Neuronal stem cell (in vitro differentiated cells): ENCODE measurements at regions not wholly inside any gene's neighbourhood (a gene's known extent, or its start where the extent isn't known, plus 50 kb on each side); places are given as distances from the start of the nearest gene placed in this dataset.

Source experiments
- DNase-seq: peaks from one replicate; pipeline ENCODE4 v3.0.0-alpha.2; 2013; ENCODE audit warnings: low spot score
- H2AFZ ChIP-seq: one replicate; pipeline ENCODE4 v1.6.1; 2013; ENCODE audit warnings: mild to moderate bottlenecking, low read length, inconsistent platforms
- H2AK5ac ChIP-seq: 2 replicates; pipeline ENCODE4 v1.6.1; 2013; ENCODE audit warnings: low read depth, mild to moderate bottlenecking, inconsistent platforms, low read length, moderate library complexity, mixed read lengths
- H2BK120ac ChIP-seq: 2 replicates; pipeline ENCODE4 v1.6.1; 2013; ENCODE audit warnings: low read depth, mild to moderate bottlenecking, inconsistent platforms, low read length, moderate library complexity, mixed read lengths
- H2BK12ac ChIP-seq: one replicate; pipeline ENCODE4 v1.6.1; 2013; ENCODE audit warnings: low read length, inconsistent platforms
- H2BK15ac ChIP-seq: 2 replicates; pipeline ENCODE4 v1.6.1; 2013; ENCODE audit warnings: mild to moderate bottlenecking, low read length, inconsistent platforms, mixed read lengths
- H2BK5ac ChIP-seq: one replicate; pipeline ENCODE4 v1.6.1; 2013; ENCODE audit warnings: inconsistent platforms, mild to moderate bottlenecking, low read length, moderate library complexity
- H3K14ac ChIP-seq: one replicate; pipeline ENCODE4 v1.6.1; 2013; ENCODE audit warnings: low read length, inconsistent platforms
- H3K18ac ChIP-seq: 2 replicates; pipeline ENCODE4 v1.6.1; 2013; ENCODE audit warnings: low read length, inconsistent platforms
- H3K23ac ChIP-seq: 2 replicates; pipeline ENCODE4 v1.6.1; 2013; ENCODE audit warnings: low read depth, mild to moderate bottlenecking, mixed read lengths, low read length, inconsistent platforms; ENCODE audit not compliant: poor library complexity
- H3K27ac ChIP-seq: replicated peaks from 3 replicates; pipeline ENCODE4 v1.5.1; 2013; ENCODE audit warnings: low read length, inconsistent platforms
- H3K27me3 ChIP-seq, 3 experiments: 2 replicates each; pipeline ENCODE4 v1.6.1; 2013; ENCODE audit warnings: low read length in 3 of 3, mild to moderate bottlenecking in 2 of 3, inconsistent platforms in 1 of 3, low read depth in 1 of 3, mixed read lengths in 1 of 3, moderate library complexity in 1 of 3; ENCODE audit not compliant: control insufficient read depth in 3 of 3, insufficient read depth in 3 of 3
- H3K36me3 ChIP-seq, 2 donors: replicated peaks in 1 of 2; 2 replicates each; pipeline ENCODE4 v1.6.1; 2013; ENCODE audit warnings: low read length in 2 of 2; ENCODE audit not compliant: control insufficient read depth in 2 of 2, insufficient read depth in 2 of 2
- H3K4ac ChIP-seq: 2 replicates; pipeline ENCODE4 v1.6.1; 2013; ENCODE audit warnings: inconsistent platforms, mild to moderate bottlenecking, low read length, moderate library complexity
- H3K4me1 ChIP-seq, 2 donors: 1 replicate in 1 of 2; 2 replicates in 1 of 2; pipeline ENCODE4 v1.6.1; 2013; ENCODE audit warnings: low read length in 2 of 2, low read depth in 1 of 2; ENCODE audit not compliant: control insufficient read depth in 2 of 2, insufficient read depth in 1 of 2
- H3K4me2 ChIP-seq: one replicate; pipeline ENCODE4 v1.6.1; 2013; ENCODE audit warnings: mild to moderate bottlenecking, low read length, inconsistent platforms; ENCODE audit not compliant: insufficient read depth, poor library complexity, severe bottlenecking
- H3K4me3 ChIP-seq, 2 donors: 2 replicates each; pipeline ENCODE4 v1.5.1; 2013; ENCODE audit warnings: low read length in 2 of 2, mild to moderate bottlenecking in 2 of 2, inconsistent platforms in 1 of 2, moderate library complexity in 1 of 2
- H3K79me1 ChIP-seq: one replicate; pipeline ENCODE4 v1.6.1; 2013; ENCODE audit warnings: low read depth, mild to moderate bottlenecking, inconsistent platforms, low read length, moderate library complexity
- H3K9ac ChIP-seq: one replicate; pipeline ENCODE4 v1.6.1; 2013; ENCODE audit warnings: mild to moderate bottlenecking, low read depth, low read length, inconsistent platforms; ENCODE audit not compliant: poor library complexity
- H3K9me3 ChIP-seq, 2 donors: replicated peaks in 1 of 2; 2 replicates each; pipeline versions ENCODE3 to v1.6.1; 2013; ENCODE audit warnings: low read length in 2 of 2, mild to moderate bottlenecking in 2 of 2, inconsistent platforms in 1 of 2, low read depth in 1 of 2, mixed read lengths in 1 of 2, moderate library complexity in 1 of 2; ENCODE audit not compliant: control insufficient read depth in 2 of 2, insufficient read depth in 1 of 2
- H4K8ac ChIP-seq: one replicate; pipeline ENCODE4 v1.6.1; 2013; ENCODE audit warnings: low read depth, mild to moderate bottlenecking, inconsistent platforms, low read length, moderate library complexity
- H4K91ac ChIP-seq: one replicate; pipeline ENCODE4 v1.6.1; 2013; ENCODE audit warnings: low read length, low read depth, mild to moderate bottlenecking, inconsistent platforms; ENCODE audit not compliant: poor library complexity
- WGBS, 2 donors: extraction: QIAGEN DNeasy Blood & Tissue Kit; methylation state at CpG; one replicate each; pipeline ENCODE4 v1.1.7; 2013; ENCODE audit warnings: missing lambda C conversion rate in 2 of 2, mixed read lengths in 1 of 2; ENCODE audit not compliant: insufficient read length in 2 of 2, insufficient replicate concordance in 1 of 2; ENCODE audit errors: extremely low coverage in 2 of 2; 5-methylcytosine and 5-hydroxymethylcytosine counted together

- Histone ChIP-seq H3K36me3 (no peaks in the 10 kb centered on the region), H2BK120ac (no peak overlapping the region), H4K91ac (no peak overlapping the region), H3K4ac (no peak overlapping the region), H3K4me2 (no peak overlapping the region), H3K9me3 (peaks cover 0 to 1% of the 10 kb centered on the region in 2 donors), H2AK5ac (no peak overlapping the region), H3K14ac (no peak overlapping the region), H4K8ac (no peak overlapping the region), H3K27me3 (no peaks in the 10 kb centered on the region), H3K79me1 (no peaks in the 10 kb centered on the region), H3K4me3 (no peak overlapping the region), H2BK15ac (no peak overlapping the region), H3K23ac (no peak overlapping the region), H2BK12ac (no peak overlapping the region), H2BK5ac (no peak overlapping the region), H3K4me1 (no peaks in the 10 kb centered on the region), H2AFZ (no peak overlapping the region), H3K27ac (no peak overlapping the region), H3K18ac (no peak overlapping the region), H3K9ac (no peak overlapping the region)
- no peak for DNase-seq
- WGBS, 2 donors, result no CpG with 5 or more reads among the region's 6 CpGs
Observed at GRCh38 chr1:29876441-29876840, 640.1 kb downstream of the PTPRU start.

GRCh38 chr1:29875557-29876028 is 639.3 kb downstream of the PTPRU start:
- no peak overlapping the region for H2BK12ac ChIP-seq
- H2BK15ac ChIP-seq, result no peak overlapping the region
- no peak overlapping the region for H3K23ac ChIP-seq
- H3K4ac ChIP-seq, result no peak overlapping the region
- peaks cover 0 to 1% of the 10 kb centered on the region in 2 donors for H3K9me3 ChIP-seq
- H3K4me3 ChIP-seq, result no peak overlapping the region
- H3K18ac ChIP-seq, result no peak overlapping the region
- H2BK5ac ChIP-seq, result no peak overlapping the region
- no peak overlapping the region for H3K9ac ChIP-seq
- no peaks in the 10 kb centered on the region for H3K79me1 ChIP-seq
- no peak overlapping the region for H4K8ac ChIP-seq
- no peak for DNase-seq
- no peak overlapping the region for H2AK5ac ChIP-seq
- H3K27ac ChIP-seq, result no peak overlapping the region
- H3K4me1 ChIP-seq, result no peaks in the 10 kb centered on the region
- WGBS, 2 donors, result no CpG with 5 or more reads among the region's 2 CpGs
- H2AFZ ChIP-seq, result no peak overlapping the region
- H3K27me3 ChIP-seq, result no peaks in the 10 kb centered on the region
- H2BK120ac ChIP-seq, result no peak overlapping the region
- H3K4me2 ChIP-seq, result no peak overlapping the region
- H3K36me3 ChIP-seq, result no peaks in the 10 kb centered on the region
- no peak overlapping the region for H3K14ac ChIP-seq
- no peak overlapping the region for H4K91ac ChIP-seq

- Histone ChIP-seq H2BK120ac (no peak overlapping the region), H2AFZ (no peak overlapping the region), H2BK5ac (no peak overlapping the region), H3K79me1 (no peaks in the 10 kb centered on the region), H3K27ac (no peak overlapping the region), H3K9me3 (no peaks in the 10 kb centered on the region), H3K23ac (no peak overlapping the region), H3K4me2 (no peak overlapping the region), H4K8ac (no peak overlapping the region), H2AK5ac (no peak overlapping the region), H2BK15ac (no peak overlapping the region), H3K9ac (no peak overlapping the region), H3K4ac (no peak overlapping the region), H3K4me1 (no peaks in the 10 kb centered on the region), H3K27me3 (no peaks in the 10 kb centered on the region), H4K91ac (peak overlapping the region; percentile 5), H3K4me3 (peak overlapping the region in 1 of 2 donors; percentile 47), H3K14ac (no peak overlapping the region), H3K18ac (no peak overlapping the region), H3K36me3 (no peaks in the 10 kb centered on the region), H2BK12ac (no peak overlapping the region)
- DNase-seq, result no peak
- no CpG with 5 or more reads among the region's 3 CpGs for WGBS, 2 donors
Observed at GRCh38 chr1:29870621-29871020, 634.3 kb downstream of the PTPRU start.

GRCh38 chr1:29869802-29870201 is 633.5 kb downstream of the PTPRU start:
- no peak overlapping the region for H3K18ac ChIP-seq
- H3K36me3 ChIP-seq, result no peaks in the 10 kb centered on the region
- H3K27ac ChIP-seq, result no peak overlapping the region
- no CpG with 5 or more reads among the region's 2 CpGs for WGBS, 2 donors
- no peak overlapping the region for H2BK12ac ChIP-seq
- H2BK5ac ChIP-seq, result no peak overlapping the region
- no peak overlapping the region for H3K9ac ChIP-seq
- no peak overlapping the region for H2AFZ ChIP-seq
- H2BK15ac ChIP-seq, result no peak overlapping the region
- H4K8ac ChIP-seq, result no peak overlapping the region
- no peaks in the 10 kb centered on the region for H3K79me1 ChIP-seq
- no peak overlapping the region for H3K14ac ChIP-seq
- H3K4me3 ChIP-seq, result no peak overlapping the region
- no peak overlapping the region for H3K4me2 ChIP-seq
- no peaks in the 10 kb centered on the region for H3K4me1 ChIP-seq
- H3K23ac ChIP-seq, result no peak overlapping the region
- no peaks in the 10 kb centered on the region for H3K27me3 ChIP-seq
- no peak overlapping the region for H2AK5ac ChIP-seq
- H3K4ac ChIP-seq, result no peak overlapping the region
- no peak overlapping the region for H4K91ac ChIP-seq
- H2BK120ac ChIP-seq, result no peak overlapping the region
- DNase-seq, result no peak
- no peaks in the 10 kb centered on the region for H3K9me3 ChIP-seq
